22Rv1 (cell line): ENCODE measurements at regions not wholly inside any gene's neighbourhood (a gene's known extent, or its start where the extent isn't known, plus 50 kb on each side); places are given as distances from the start of the nearest gene placed in this dataset.

Experiments used
- H3K27ac ChIP-seq: fragments of 450-650 bp; 2 replicates; pipeline ENCODE4 v1.5.1; 2017
- ZFX ChIP-seq: fragments of 450-650 bp; IDR thresholded peaks from 2 replicates; pipeline ENCODE4 v1.6.1; 2017; ENCODE audit warnings: antibody characterized with exemption, borderline replicate concordance
- TF ChIP-seq, protein P1 (sequence below): fragments of 450-650 bp; IDR thresholded peaks from 2 replicates; pipeline ENCODE4 v1.5.1; 2017; ENCODE audit warnings: mild to moderate bottlenecking

DNA sequence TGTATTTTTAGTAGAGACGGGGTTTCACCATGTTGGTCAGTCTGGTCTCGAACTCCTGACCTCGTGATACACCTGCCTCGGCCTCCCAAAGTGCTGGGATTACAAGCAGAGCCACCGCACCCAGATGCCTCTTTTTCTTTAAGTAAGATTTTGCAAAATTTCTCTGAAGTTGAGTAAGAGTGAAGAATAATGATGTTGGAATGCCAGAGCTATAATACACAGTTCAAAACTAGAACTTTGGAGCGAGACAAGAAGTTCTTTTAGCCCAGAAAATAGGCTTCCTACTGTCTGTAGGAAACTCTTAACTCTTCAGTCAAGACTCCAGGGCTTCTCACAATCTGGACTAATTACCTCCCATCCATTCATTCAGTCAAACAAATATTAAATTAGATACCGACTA is 51.4 kb downstream of the MARCHF4 start:
- H3K27ac ChIP-seq: no peak overlapping the region
- TF ChIP-seq, protein P1, sequence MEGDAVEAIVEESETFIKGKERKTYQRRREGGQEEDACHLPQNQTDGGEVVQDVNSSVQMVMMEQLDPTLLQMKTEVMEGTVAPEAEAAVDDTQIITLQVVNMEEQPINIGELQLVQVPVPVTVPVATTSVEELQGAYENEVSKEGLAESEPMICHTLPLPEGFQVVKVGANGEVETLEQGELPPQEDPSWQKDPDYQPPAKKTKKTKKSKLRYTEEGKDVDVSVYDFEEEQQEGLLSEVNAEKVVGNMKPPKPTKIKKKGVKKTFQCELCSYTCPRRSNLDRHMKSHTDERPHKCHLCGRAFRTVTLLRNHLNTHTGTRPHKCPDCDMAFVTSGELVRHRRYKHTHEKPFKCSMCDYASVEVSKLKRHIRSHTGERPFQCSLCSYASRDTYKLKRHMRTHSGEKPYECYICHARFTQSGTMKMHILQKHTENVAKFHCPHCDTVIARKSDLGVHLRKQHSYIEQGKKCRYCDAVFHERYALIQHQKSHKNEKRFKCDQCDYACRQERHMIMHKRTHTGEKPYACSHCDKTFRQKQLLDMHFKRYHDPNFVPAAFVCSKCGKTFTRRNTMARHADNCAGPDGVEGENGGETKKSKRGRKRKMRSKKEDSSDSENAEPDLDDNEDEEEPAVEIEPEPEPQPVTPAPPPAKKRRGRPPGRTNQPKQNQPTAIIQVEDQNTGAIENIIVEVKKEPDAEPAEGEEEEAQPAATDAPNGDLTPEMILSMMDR: no peak
- TF ChIP-seq ZFX: no peak

DNA sequence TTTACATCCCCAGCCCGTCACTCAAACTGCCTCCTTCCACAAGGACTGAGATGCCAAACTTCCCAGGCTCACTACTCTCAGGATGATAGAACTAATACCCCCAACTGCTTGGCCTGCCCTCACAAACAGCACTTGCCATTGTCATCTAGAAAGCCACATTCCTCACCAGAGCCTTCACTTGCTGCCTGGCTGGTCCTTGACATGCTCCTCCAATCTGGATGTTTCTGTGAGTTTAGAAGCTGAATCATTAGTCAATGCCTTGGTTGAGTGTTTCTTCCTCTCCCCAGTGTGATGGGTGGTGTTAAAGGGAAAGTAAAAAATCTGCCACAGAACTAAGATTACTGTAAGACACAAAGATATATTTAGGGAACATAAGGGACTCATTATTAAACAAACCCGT is 52.5 kb downstream of the MARCHF4 start:
- no peak for TF ChIP-seq ZFX
- TF ChIP-seq, protein P1: no peak
- H3K27ac ChIP-seq: no peak overlapping the region

DNA sequence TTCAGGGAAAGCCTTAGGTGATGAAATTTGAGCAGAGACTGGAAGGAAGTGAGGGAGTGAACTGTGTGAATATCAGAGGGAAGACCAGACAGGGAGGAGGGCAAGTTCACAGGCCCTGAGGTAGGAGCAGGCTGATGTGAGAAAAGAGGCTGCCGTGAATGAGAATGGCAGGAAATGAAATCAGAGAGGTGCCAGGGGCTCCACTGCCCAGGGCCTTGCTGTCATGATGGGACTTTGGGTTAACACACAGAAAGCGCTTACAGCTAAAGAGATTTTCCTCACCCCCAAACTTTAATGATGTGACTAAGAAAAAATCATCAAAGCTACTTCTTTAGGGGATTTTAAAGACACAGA is 53.8 kb downstream of the MARCHF4 start:
- no peak for TF ChIP-seq ZFX
- TF ChIP-seq, protein P1: no peak
- no peak overlapping the region for H3K27ac ChIP-seq

DNA sequence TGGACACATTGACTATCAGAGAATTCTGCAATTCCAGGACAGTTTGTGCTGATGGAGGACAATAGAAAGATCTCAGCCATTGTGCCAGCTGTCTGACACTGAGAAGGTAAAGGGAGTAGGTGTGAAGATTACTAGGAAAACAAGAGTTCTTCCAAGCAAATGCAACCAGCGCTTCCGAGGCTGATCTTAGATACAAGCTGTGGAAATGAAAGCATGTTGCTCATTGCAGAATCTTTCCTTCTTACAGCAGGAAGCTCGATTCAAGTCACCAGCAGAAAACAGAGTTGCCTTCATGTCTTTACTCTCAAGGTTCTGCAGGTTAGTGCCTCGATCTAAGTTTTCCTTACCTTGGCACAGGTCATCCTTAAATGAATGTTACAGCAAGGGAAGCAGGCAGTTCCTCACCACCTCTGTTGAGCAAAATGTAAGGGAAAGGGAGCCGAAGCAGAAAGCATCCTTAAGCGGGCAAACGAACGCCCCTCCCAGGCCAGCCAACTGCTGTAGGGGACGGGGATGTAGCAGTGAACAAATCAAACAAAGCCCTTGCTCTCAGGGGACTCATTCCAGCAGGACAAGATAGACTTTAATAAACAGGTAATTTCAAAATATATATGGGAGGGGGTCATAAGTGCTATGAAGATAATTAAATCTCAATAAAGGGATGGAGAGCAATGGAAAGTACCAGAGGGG is 54.3 kb downstream of the MARCHF4 start:
- no peak for TF ChIP-seq ZFX
- TF ChIP-seq, protein P1: no peak
- H3K27ac ChIP-seq: no peak overlapping the region

DNA sequence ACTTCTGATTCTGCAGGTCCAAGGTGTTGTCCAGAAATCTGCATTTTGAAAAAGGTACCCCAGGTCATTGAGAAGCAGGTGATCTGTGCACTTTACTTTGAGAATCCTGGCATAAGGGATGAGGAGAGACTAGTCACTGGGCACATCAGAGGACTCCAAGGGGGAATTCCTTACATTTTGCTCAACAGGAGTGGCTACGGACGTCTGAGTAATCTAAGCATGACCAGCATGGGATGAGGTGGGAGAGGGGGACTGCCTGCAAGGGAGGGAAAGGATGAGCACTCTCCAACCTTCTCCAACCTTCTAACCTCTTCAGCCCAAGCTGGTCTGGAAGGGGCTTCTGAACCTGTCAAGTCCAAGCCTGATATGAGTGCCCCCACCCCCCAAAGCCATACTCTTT is 55.5 kb downstream of the MARCHF4 start:
- TF ChIP-seq, protein P1: no peak
- no peak for TF ChIP-seq ZFX
- no peak overlapping the region for H3K27ac ChIP-seq

DNA sequence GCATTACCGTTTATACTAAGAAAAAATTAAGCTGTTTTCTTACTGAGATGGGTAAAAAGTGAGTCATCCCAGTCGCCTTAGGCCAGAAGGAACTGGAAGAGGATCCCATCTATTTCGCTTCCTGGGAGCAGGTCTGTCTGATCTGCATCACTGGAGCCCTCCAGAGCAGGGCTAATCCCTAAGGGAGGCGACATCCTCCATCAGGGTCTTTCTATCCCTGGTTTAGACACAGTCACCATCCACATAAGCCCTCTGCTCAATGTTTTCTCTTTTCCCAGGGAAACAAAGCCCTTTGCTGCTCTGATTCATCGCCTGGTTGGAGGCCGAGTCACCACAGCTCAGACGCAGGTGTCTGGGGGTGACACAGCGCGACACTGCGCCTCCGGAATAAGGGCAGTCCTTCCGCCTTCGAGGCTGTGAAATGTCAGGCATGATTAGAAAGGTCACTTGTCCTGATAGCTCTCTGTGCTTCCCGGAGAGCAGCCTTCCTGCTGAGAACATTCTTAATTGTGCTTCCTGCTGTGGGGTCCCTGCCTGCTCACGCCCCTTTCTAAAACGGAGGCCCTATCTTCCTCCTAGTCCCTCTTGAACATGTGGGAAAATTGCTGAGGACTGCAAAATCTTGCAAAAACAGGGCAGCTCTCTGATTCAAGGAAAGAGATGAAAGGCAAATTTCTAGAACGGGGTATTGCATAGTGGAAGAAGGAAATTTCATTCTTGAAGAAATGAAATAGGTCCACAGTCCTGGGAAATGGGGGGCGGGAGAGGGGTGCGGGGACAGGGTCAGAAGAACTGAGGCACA is 56.3 kb downstream of the MARCHF4 start:
- no peak for TF ChIP-seq ZFX
- TF ChIP-seq, protein P1: no peak
- H3K27ac ChIP-seq: no peak overlapping the region

DNA sequence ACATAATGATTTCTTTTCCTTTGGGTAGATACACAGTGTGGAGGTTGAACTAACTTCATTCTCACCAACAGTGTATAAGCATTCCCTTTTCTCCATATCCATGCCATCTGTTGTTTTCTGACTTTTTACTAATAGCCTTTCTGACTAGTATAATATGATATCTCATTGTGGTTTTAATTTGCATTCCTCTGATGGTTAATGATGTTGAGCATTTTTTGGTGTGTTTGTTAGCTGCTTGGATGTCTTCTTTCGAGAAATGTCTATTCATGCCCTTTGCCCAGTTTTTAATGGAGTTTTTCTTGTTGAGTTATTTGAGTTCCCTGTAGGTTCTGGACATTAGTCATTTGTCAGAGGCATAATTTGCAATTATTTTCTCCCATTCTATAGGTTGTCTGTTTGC is 59.8 kb downstream of the MARCHF4 start:
- no peak for TF ChIP-seq ZFX
- TF ChIP-seq, protein P1: no peak
- no peak overlapping the region for H3K27ac ChIP-seq
